ENCODE measurements at regions not wholly inside any gene's neighbourhood (a gene's known extent, or its start where the extent isn't known, plus 50 kb on each side); places are given as distances from the start of the nearest gene placed in this dataset.

GRCh38 chr13:102928941-102929675, 83.3 kb downstream of the ERCC5 start:
- H3K9ac ChIP-seq (ENCODE audit: low read length): no peak overlapping the region
- TF ChIP-seq SMC3 (conservative IDR thresholded peaks at IDR 0.05; ENCODE audit: poor library complexity): no peak
- no peak for TF ChIP-seq EZH2 (IDR thresholded peaks at IDR 0.05; ENCODE audit: borderline replicate concordance, insufficient read depth, low read length, poor library complexity, severe bottlenecking)
- TF ChIP-seq POLR2AphosphoS5 (IDR thresholded peaks at IDR 0.05): no peak
- TF ChIP-seq RAD21 (conservative IDR thresholded peaks at IDR 0.05): no peak
- TF ChIP-seq, protein P1, sequence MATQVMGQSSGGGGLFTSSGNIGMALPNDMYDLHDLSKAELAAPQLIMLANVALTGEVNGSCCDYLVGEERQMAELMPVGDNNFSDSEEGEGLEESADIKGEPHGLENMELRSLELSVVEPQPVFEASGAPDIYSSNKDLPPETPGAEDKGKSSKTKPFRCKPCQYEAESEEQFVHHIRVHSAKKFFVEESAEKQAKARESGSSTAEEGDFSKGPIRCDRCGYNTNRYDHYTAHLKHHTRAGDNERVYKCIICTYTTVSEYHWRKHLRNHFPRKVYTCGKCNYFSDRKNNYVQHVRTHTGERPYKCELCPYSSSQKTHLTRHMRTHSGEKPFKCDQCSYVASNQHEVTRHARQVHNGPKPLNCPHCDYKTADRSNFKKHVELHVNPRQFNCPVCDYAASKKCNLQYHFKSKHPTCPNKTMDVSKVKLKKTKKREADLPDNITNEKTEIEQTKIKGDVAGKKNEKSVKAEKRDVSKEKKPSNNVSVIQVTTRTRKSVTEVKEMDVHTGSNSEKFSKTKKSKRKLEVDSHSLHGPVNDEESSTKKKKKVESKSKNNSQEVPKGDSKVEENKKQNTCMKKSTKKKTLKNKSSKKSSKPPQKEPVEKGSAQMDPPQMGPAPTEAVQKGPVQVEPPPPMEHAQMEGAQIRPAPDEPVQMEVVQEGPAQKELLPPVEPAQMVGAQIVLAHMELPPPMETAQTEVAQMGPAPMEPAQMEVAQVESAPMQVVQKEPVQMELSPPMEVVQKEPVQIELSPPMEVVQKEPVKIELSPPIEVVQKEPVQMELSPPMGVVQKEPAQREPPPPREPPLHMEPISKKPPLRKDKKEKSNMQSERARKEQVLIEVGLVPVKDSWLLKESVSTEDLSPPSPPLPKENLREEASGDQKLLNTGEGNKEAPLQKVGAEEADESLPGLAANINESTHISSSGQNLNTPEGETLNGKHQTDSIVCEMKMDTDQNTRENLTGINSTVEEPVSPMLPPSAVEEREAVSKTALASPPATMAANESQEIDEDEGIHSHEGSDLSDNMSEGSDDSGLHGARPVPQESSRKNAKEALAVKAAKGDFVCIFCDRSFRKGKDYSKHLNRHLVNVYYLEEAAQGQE (IDR thresholded peaks at IDR 0.05; ENCODE audit: borderline replicate concordance): no peak
- no peak for TF ChIP-seq TAF1 (IDR thresholded peaks at IDR 0.05; ENCODE audit: low read depth)
- no peak for TF ChIP-seq EP300 (conservative IDR thresholded peaks at IDR 0.05; ENCODE audit: poor library complexity, severe bottlenecking)
- TF ChIP-seq CTCF (IDR thresholded peaks at IDR 0.05; ENCODE audit: poor library complexity, severe bottlenecking): no peak
- no peak for TF ChIP-seq MXI1 (conservative IDR thresholded peaks at IDR 0.05; ENCODE audit: poor library complexity, severe bottlenecking)
- no peaks in the 10 kb centered on the region for H3K27me3 ChIP-seq (ENCODE audit: insufficient read depth, low read depth, low read length)
- no peaks in the 10 kb centered on the region for H3K9me3 ChIP-seq (ENCODE audit: low read length)
- H3K4me2 ChIP-seq (ENCODE audit: low read length): no peak overlapping the region
- no peaks in the 10 kb centered on the region for H3F3A ChIP-seq (ENCODE audit: insufficient read depth, low read length, poor library complexity, severe bottlenecking)
- H3K36me3 ChIP-seq (ENCODE audit: insufficient read depth, low read length): no peaks in the 10 kb centered on the region
- no peaks in the 10 kb centered on the region for H3K79me2 ChIP-seq (replicated peaks; ENCODE audit: insufficient read depth, low read length)
- no peaks in the 10 kb centered on the region for H4K20me1 ChIP-seq (ENCODE audit: insufficient read depth)
- no peaks in the 10 kb centered on the region for H3K9me2 ChIP-seq (ENCODE audit: insufficient read depth, low read length)
- no peak overlapping the region for H3K27ac ChIP-seq (ENCODE audit: low read length)
- H2AFZ ChIP-seq (ENCODE audit: low read depth, low read length): no peak overlapping the region
- H3K4me3 ChIP-seq (ENCODE audit: low read length): no peak overlapping the region
